H9 (cell line): ENCODE measurements at regions not wholly inside any gene's neighbourhood (a gene's known extent, or its start where the extent isn't known, plus 50 kb on each side); places are given as distances from the start of the nearest gene placed in this dataset.

Experiments used
- DNase-seq: peaks from one replicate; pipeline ENCODE4 v3.0.0-alpha.2; 2017
- H2AFZ ChIP-seq: one replicate; pipeline ENCODE4 v1.6.1; 2013; ENCODE audit warnings: mild to moderate bottlenecking, low read length, control low read depth, moderate library complexity
- H2AK5ac ChIP-seq: 2 replicates; pipeline ENCODE4 v1.6.1; 2013; ENCODE audit warnings: low read length, control low read depth, mixed read lengths; ENCODE audit not compliant: insufficient read length
- H2BK120ac ChIP-seq: one replicate; pipeline ENCODE4 v1.6.1; 2013; ENCODE audit warnings: low read depth, mild to moderate bottlenecking, low read length, control low read depth, inconsistent platforms; ENCODE audit not compliant: poor library complexity, severe bottlenecking
- H2BK12ac ChIP-seq: 2 replicates; pipeline ENCODE4 v1.6.1; 2013; ENCODE audit warnings: low read length, control low read depth, mixed read lengths, low read depth; ENCODE audit not compliant: insufficient read length
- H2BK15ac ChIP-seq: 2 replicates; pipeline ENCODE4 v1.6.1; 2013; ENCODE audit warnings: low read depth, low read length, control low read depth
- H2BK20ac ChIP-seq: one replicate; pipeline ENCODE4 v1.6.1; 2013; ENCODE audit warnings: low read depth, mild to moderate bottlenecking, low read length, control low read depth, inconsistent platforms; ENCODE audit not compliant: poor library complexity, severe bottlenecking
- H2BK5ac ChIP-seq: 2 replicates; pipeline ENCODE4 v1.6.1; 2013; ENCODE audit warnings: low read length, control low read depth, mixed read lengths; ENCODE audit not compliant: insufficient read length
- H3K14ac ChIP-seq: 2 replicates; pipeline ENCODE4 v1.6.1; 2013; ENCODE audit warnings: low read length, control low read depth; ENCODE audit not compliant: insufficient read depth
- H3K18ac ChIP-seq: 2 replicates; pipeline ENCODE4 v1.6.1; 2013; ENCODE audit warnings: low read depth, mild to moderate bottlenecking, mixed read lengths, low read length, control low read depth; ENCODE audit not compliant: insufficient read length
- H3K23ac ChIP-seq: 2 replicates; pipeline ENCODE4 v1.6.1; 2013; ENCODE audit warnings: low read length, control low read depth, mixed read lengths, low read depth; ENCODE audit not compliant: insufficient read length
- H3K23me2 ChIP-seq: 2 replicates; pipeline ENCODE4 v1.6.1; 2013; ENCODE audit warnings: low read depth, mild to moderate bottlenecking, mixed read lengths, low read length, control low read depth; ENCODE audit not compliant: insufficient read length, poor library complexity, severe bottlenecking
- H3K27ac ChIP-seq: 2 replicates; pipeline ENCODE4 v1.5.1; 2013; ENCODE audit warnings: low read length, control low read depth, mixed read lengths, low read depth; ENCODE audit not compliant: insufficient read length
- H3K27me3 ChIP-seq: 2 replicates; pipeline ENCODE4 v1.6.1; 2013; ENCODE audit warnings: low read length, control low read depth, inconsistent platforms; ENCODE audit not compliant: insufficient read depth
- H3K4ac ChIP-seq: 2 replicates; pipeline ENCODE4 v1.6.1; 2013; ENCODE audit warnings: low read depth, mild to moderate bottlenecking, control low read depth, inconsistent platforms, low read length, moderate library complexity
- H3K4me1 ChIP-seq: 2 replicates; pipeline ENCODE4 v1.6.1; 2013; ENCODE audit warnings: low read length, control low read depth, inconsistent platforms; ENCODE audit not compliant: insufficient read depth
- H3K4me2 ChIP-seq: 2 replicates; pipeline ENCODE4 v1.6.1; 2013; ENCODE audit warnings: low read length, control low read depth, mixed read lengths; ENCODE audit not compliant: insufficient read length, insufficient read depth
- H3K56ac ChIP-seq: 2 replicates; pipeline ENCODE4 v1.6.1; 2013; ENCODE audit warnings: low read depth, mild to moderate bottlenecking, mixed read lengths, low read length, control low read depth; ENCODE audit not compliant: insufficient read length
- H3K79me1 ChIP-seq: 2 replicates; pipeline ENCODE4 v1.6.1; 2013; ENCODE audit warnings: low read depth, mild to moderate bottlenecking, moderate library complexity, low read length, control low read depth, inconsistent platforms; ENCODE audit not compliant: insufficient read depth, poor library complexity, severe bottlenecking
- H3K79me2 ChIP-seq: 2 replicates; pipeline ENCODE4 v1.6.1; 2013; ENCODE audit warnings: low read length, control low read depth, inconsistent platforms; ENCODE audit not compliant: insufficient read depth
- H3K9ac ChIP-seq: 2 replicates; pipeline ENCODE4 v1.6.1; 2013; ENCODE audit warnings: low read length, control low read depth, mixed read lengths; ENCODE audit not compliant: insufficient read length; ENCODE audit errors: extremely low read depth
- H3K9me3 ChIP-seq: one replicate; pipeline ENCODE4 v1.6.1; 2013; ENCODE audit warnings: low read depth, low read length, inconsistent platforms; ENCODE audit not compliant: control insufficient read depth
- H3T11ph ChIP-seq: one replicate; pipeline ENCODE4 v1.6.1; 2013; ENCODE audit warnings: mild to moderate bottlenecking, low read length, control low read depth, inconsistent platforms
- H4K20me1 ChIP-seq: one replicate; pipeline ENCODE4 v1.6.1; 2013; ENCODE audit not compliant: control insufficient read depth, insufficient read length, insufficient read depth
- H4K5ac ChIP-seq: 2 replicates; pipeline ENCODE4 v1.6.1; 2013; ENCODE audit warnings: low read depth, mild to moderate bottlenecking, mixed read lengths, low read length, control low read depth; ENCODE audit not compliant: insufficient read length
- H4K8ac ChIP-seq: replicated peaks from 2 replicates; pipeline ENCODE4 v1.6.1; 2013; ENCODE audit warnings: low read length, control low read depth, mixed read lengths, low read depth; ENCODE audit not compliant: insufficient read length
- H4K91ac ChIP-seq: 2 replicates; pipeline ENCODE4 v1.6.1; 2013; ENCODE audit warnings: low read depth, mild to moderate bottlenecking, moderate library complexity, mixed read lengths, low read length, control low read depth; ENCODE audit not compliant: insufficient read length
- H3K27ac Mint-ChIP-seq, 3 experiments: 2 replicates in 2 of 3; 3 replicates in 1 of 3; pipeline ENCODE4 v1.8.0; 2020 to 2021; ENCODE audit warnings: mixed read lengths in 3 of 3, mild to moderate bottlenecking in 1 of 3, moderate library complexity in 1 of 3
- H3K27me3 Mint-ChIP-seq: 2 replicates; pipeline ENCODE4 v1.8.0; 2021; ENCODE audit warnings: low read depth, mild to moderate bottlenecking, moderate library complexity, mixed read lengths
- H3K36me3 Mint-ChIP-seq, 3 experiments: 2 replicates in 2 of 3; 3 replicates in 1 of 3; pipeline ENCODE4 v1.8.0; 2020 to 2021; ENCODE audit warnings: low read depth in 3 of 3, mixed read lengths in 3 of 3; ENCODE audit not compliant: insufficient read depth in 1 of 3
- H3K4me1 Mint-ChIP-seq, 2 experiments: 2 replicates each; pipeline ENCODE4 v1.8.0; 2020; ENCODE audit warnings: mixed read lengths in 2 of 2
- H3K4me3 Mint-ChIP-seq, 2 experiments: 2 replicates in 1 of 2; 3 replicates in 1 of 2; pipeline ENCODE4 v1.8.0; 2020 to 2021; ENCODE audit warnings: mild to moderate bottlenecking in 2 of 2, mixed read lengths in 2 of 2, moderate library complexity in 1 of 2
- H3K9me3 Mint-ChIP-seq, 2 experiments: 2 replicates in 1 of 2; 3 replicates in 1 of 2; pipeline ENCODE4 v1.8.0; 2020; ENCODE audit warnings: mild to moderate bottlenecking in 2 of 2, mixed read lengths in 2 of 2, moderate library complexity in 1 of 2
- CTCF ChIP-seq: fragments of 200-600 bp; sonication (generic); conservative IDR thresholded peaks from 3 replicates; pipeline ENCODE4 v1.8.0; 2021; ENCODE audit warnings: antibody characterized with exemption, mild to moderate bottlenecking
- WGBS: extraction: QIAGEN DNeasy Blood & Tissue Kit; methylation state at CpG from one replicate; pipeline ENCODE4 v1.1.7; 2013; ENCODE audit warnings: missing lambda C conversion rate, low lambda C conversion rate, mixed read lengths; ENCODE audit not compliant: insufficient read length; ENCODE audit errors: extremely low coverage; 5-methylcytosine and 5-hydroxymethylcytosine counted together

- Histone ChIP-seq H3K27me3 (no peaks in the 10 kb centered on the region), H2BK15ac (no peak overlapping the region), H3K9me3 (no peaks in the 10 kb centered on the region), H2AFZ (no peak overlapping the region), H4K91ac (no peak overlapping the region), H2BK20ac (no peak overlapping the region), H2BK120ac (no peak overlapping the region), H3T11ph (no peak overlapping the region), H3K23ac (no peak overlapping the region), H3K79me1 (no peaks in the 10 kb centered on the region), H4K20me1 (no peaks in the 10 kb centered on the region), H3K9ac (no peak overlapping the region), H3K27ac (no peak overlapping the region), H2BK12ac (no peak overlapping the region), H3K56ac (no peak overlapping the region), H4K5ac (no peak overlapping the region), H3K4ac (no peak overlapping the region), H3K23me2 (no peaks in the 10 kb centered on the region), H3K79me2 (no peaks in the 10 kb centered on the region), H3K4me1 (0 out of 2 replicates have a peak, but pooled peaks cover 3% of the 10 kb centered on the region), H2AK5ac (no peak overlapping the region), H4K8ac (no peak overlapping the region), H3K4me2 (peak overlapping the region; percentile 14), H2BK5ac (no peak overlapping the region), H3K18ac (no peak overlapping the region), H3K14ac (no peak overlapping the region)
- Mint-ChIP-seq H3K27ac (peak overlapping the region in 2 of 3 experiments; percentile 76 to 91; a peak in 4 of 7 replicates), H3K4me3 (peak overlapping the region in 1 of 2 experiments; percentile 22; a peak in 4 of 5 replicates), H3K36me3 (no peaks in the 10 kb centered on the region), H3K9me3 (no peaks in the 10 kb centered on the region), H3K4me1 (peaks cover 23 to 27% of the 10 kb centered on the region in 2 experiments), H3K27me3 (no peaks in the 10 kb centered on the region)
- TF ChIP-seq CTCF, result no peak
- no CpG with 5 or more reads among the region's 8 CpGs for WGBS
- no peak for DNase-seq
Observed at GRCh38 chr2:213232649-213233437, 51.4 kb upstream of the SPAG16 start.
